ENCODE measurements at regions not wholly inside any gene's neighbourhood (a gene's known extent, or its start where the extent isn't known, plus 50 kb on each side); places are given as distances from the start of the nearest gene placed in this dataset.
A peak's percentile ranks its signal among the peaks of the same experiment; 100 is the strongest.

GRCh38 chr22:46072981-46073682 is 77.2 kb upstream of the PPARA start:
- peak overlapping the region; percentile 99 for H3K9ac ChIP-seq (ENCODE audit: control insufficient read depth, extremely low read depth, insufficient read depth, low read length)
- no peak overlapping the region for H2AFZ ChIP-seq (ENCODE audit: control insufficient read depth, low read length)
- H3K27ac ChIP-seq (ENCODE audit: control insufficient read depth, insufficient read depth, low read length), result peak overlapping the region; percentile 98
- dilution Hi-C loops (cut with MboI; ENCODE audit: extremely low pct_ligation_motif_present, low sequenced_read_pairs), result no loop called here
- peaks cover 35% of the 10 kb centered on the region for H3K4me1 ChIP-seq (ENCODE audit: control insufficient read depth, extremely low read depth, insufficient read depth, low read length)
- H3K79me2 ChIP-seq (ENCODE audit: control insufficient read depth, insufficient read depth, low read length), result peaks cover 84% of the 10 kb centered on the region
- TF ChIP-seq EZH2 (IDR thresholded peaks at IDR 0.05; ENCODE audit: low read length), result no peak
- no peak for TF ChIP-seq CTCF (optimal IDR thresholded peaks at IDR 0.05 in 1 of 3, IDR thresholded peaks at IDR 0.05 in 1 of 3, conservative IDR thresholded peaks at IDR 0.05 in 1 of 3; ENCODE audit: extremely low read depth in 1 of 3, insufficient read depth in 2 of 3, low read length in 3 of 3)
- no peak for FAIRE-seq
- DNase-seq (ENCODE audit: low read depth, low spot score), result no peak
- no peaks in the 10 kb centered on the region for H3K9me1 ChIP-seq (ENCODE audit: control insufficient read depth, extremely low read depth, insufficient read depth, low read length)
- peak overlapping the region; percentile 90 to 96 (median 95) for H3K4me3 ChIP-seq (ENCODE audit: control insufficient read depth in 2 of 3, extremely low read depth in 1 of 3, insufficient read depth in 2 of 3, low read depth in 1 of 3, low read length in 3 of 3)
- H4K20me1 ChIP-seq (ENCODE audit: control insufficient read depth, extremely low read depth, insufficient read depth, low read length), result peaks cover 10% of the 10 kb centered on the region
- H3K4me2 ChIP-seq (ENCODE audit: control insufficient read depth, extremely low read depth, insufficient read depth, low read depth, low read length), result peak overlapping the region; percentile 81
- H3K36me3 ChIP-seq (ENCODE audit: control insufficient read depth in 2 of 2, extremely low read depth in 1 of 2, insufficient read depth in 2 of 2, low read length in 2 of 2), result peaks cover 12 to 42% of the 10 kb centered on the region in 2 experiments
- H3K27me3 ChIP-seq (ENCODE audit: control insufficient read depth, extremely low read depth, insufficient read depth, low read length), result no peaks in the 10 kb centered on the region
- H3K9me3 ChIP-seq (ENCODE audit: control insufficient read depth, low read depth, low read length), result no peaks in the 10 kb centered on the region

- Histone ChIP-seq H3K4me3 (ENCODE audit: control insufficient read depth in 2 of 3, extremely low read depth in 1 of 3, insufficient read depth in 2 of 3, low read depth in 1 of 3, low read length in 3 of 3) (peak overlapping the region; percentile 90 to 96 (median 95)), H3K9me1 (ENCODE audit: control insufficient read depth, extremely low read depth, insufficient read depth, low read length) (no peaks in the 10 kb centered on the region), H3K9ac (ENCODE audit: control insufficient read depth, extremely low read depth, insufficient read depth, low read length) (peak overlapping the region; percentile 99), H3K4me1 (ENCODE audit: control insufficient read depth, extremely low read depth, insufficient read depth, low read length) (peaks cover 37% of the 10 kb centered on the region), H3K27me3 (ENCODE audit: control insufficient read depth, extremely low read depth, insufficient read depth, low read length) (no peaks in the 10 kb centered on the region), H3K79me2 (ENCODE audit: control insufficient read depth, insufficient read depth, low read length) (peaks cover 84% of the 10 kb centered on the region), H3K27ac (ENCODE audit: control insufficient read depth, insufficient read depth, low read length) (peak overlapping the region; percentile 98), H2AFZ (ENCODE audit: control insufficient read depth, low read length) (no peak overlapping the region), H3K9me3 (ENCODE audit: control insufficient read depth, low read depth, low read length) (no peaks in the 10 kb centered on the region), H3K4me2 (ENCODE audit: control insufficient read depth, extremely low read depth, insufficient read depth, low read depth, low read length) (peak overlapping the region; percentile 81), H3K36me3 (ENCODE audit: control insufficient read depth in 2 of 2, extremely low read depth in 1 of 2, insufficient read depth in 2 of 2, low read length in 2 of 2) (peaks cover 12 to 43% of the 10 kb centered on the region in 2 experiments), H4K20me1 (ENCODE audit: control insufficient read depth, extremely low read depth, insufficient read depth, low read length) (peaks cover 10% of the 10 kb centered on the region)
- no peak for TF ChIP-seq EZH2 (IDR thresholded peaks at IDR 0.05; ENCODE audit: low read length)
- no peak for TF ChIP-seq CTCF (optimal IDR thresholded peaks at IDR 0.05 in 1 of 3, IDR thresholded peaks at IDR 0.05 in 1 of 3, conservative IDR thresholded peaks at IDR 0.05 in 1 of 3; ENCODE audit: extremely low read depth in 1 of 3, insufficient read depth in 2 of 3, low read length in 3 of 3)
- DNase-seq (ENCODE audit: low read depth, low spot score) (no peak), FAIRE-seq (no peak)
- dilution Hi-C loops (cut with MboI; ENCODE audit: extremely low pct_ligation_motif_present, low sequenced_read_pairs), result no loop called here
These were observed 76.4 kb upstream of the PPARA start for GRCh38 chr22:46073683-46074504.
